ENCODE measurements at regions not wholly inside any gene's neighbourhood (a gene's known extent, or its start where the extent isn't known, plus 50 kb on each side); places are given as distances from the start of the nearest gene placed in this dataset.

DNA sequence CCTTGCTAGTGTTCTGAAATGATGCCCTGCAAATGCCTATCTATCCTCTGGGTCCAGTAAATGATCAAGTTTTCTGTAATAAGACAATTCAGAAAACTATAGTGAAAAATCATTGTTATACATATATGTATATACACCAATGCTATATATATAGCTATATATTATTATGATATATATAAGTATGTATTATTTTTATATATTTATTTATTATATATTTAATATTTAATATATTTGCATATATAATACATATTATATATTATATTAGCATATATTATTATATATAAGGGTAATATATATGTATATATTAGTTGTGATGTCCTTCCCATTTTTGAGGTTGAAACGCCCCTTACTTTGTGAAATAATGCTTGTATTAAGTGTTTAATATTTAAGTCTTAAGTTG is 181.4 kb upstream of the CACNA2D1 start:
- Histone ChIP-seq H3K4me1 (ENCODE audit: insufficient read depth, low read length) (no peaks in the 10 kb centered on the region), H3K9ac (ENCODE audit: low read depth, low read length) (no peak overlapping the region), H3K36me3 (ENCODE audit: insufficient read depth, low read depth, low read length) (no peaks in the 10 kb centered on the region), H3K27me3 (ENCODE audit: insufficient read depth, low read length) (no peaks in the 10 kb centered on the region), H3K9me3 (ENCODE audit: insufficient read depth, low read depth, low read length) (no peaks in the 10 kb centered on the region), H3K4me3 (ENCODE audit: low read length) (no peak overlapping the region), H3K27ac (ENCODE audit: low read length) (no peak overlapping the region)

DNA sequence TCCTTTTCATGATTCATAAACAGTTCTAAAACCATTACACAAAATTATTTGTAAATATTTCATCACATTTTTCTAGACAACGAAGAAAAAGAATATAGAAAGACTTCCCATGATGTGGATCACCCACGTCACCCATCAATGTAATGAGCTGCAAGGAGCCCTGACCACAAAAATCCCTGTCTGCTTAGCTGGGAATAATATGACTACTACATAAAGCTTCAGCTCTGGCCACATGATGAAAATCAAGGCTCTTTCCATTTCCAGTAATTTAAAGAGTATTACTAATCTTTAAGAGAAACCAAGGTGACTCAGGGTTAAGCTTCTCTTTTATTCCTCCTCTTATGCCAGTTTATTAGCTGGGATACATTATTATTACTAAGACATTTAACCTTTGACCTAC is 180.8 kb upstream of the CACNA2D1 start:
- Histone ChIP-seq H3K9ac (ENCODE audit: low read depth, low read length) (no peak overlapping the region), H3K9me3 (ENCODE audit: insufficient read depth, low read depth, low read length) (no peaks in the 10 kb centered on the region), H3K27ac (ENCODE audit: low read length) (no peak overlapping the region), H3K36me3 (ENCODE audit: insufficient read depth, low read depth, low read length) (no peaks in the 10 kb centered on the region), H3K4me3 (ENCODE audit: low read length) (no peak overlapping the region), H3K27me3 (ENCODE audit: insufficient read depth, low read length) (no peaks in the 10 kb centered on the region), H3K4me1 (ENCODE audit: insufficient read depth, low read length) (no peaks in the 10 kb centered on the region)

DNA sequence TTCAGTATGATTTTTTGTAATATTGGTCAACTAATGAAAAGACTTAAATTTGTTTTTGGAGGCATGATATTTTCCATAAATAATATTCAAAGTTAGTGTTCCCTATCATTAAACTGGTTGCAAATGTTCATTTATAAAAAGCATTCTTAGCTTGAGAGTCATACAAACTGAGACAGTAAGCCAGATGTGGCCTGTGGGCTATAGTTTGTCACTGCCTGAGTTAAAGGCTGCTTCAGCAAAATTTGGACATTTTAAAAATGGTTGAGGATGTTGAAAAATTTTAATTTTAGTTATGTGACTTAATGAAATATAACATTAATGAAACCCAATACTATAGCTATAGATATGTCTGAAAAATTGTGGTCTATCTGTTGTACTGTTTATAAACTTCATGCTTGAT is 180.2 kb upstream of the CACNA2D1 start:
- H3K4me3 ChIP-seq (ENCODE audit: low read length) = no peak overlapping the region
- no peaks in the 10 kb centered on the region for H3K27me3 ChIP-seq (ENCODE audit: insufficient read depth, low read length)
- H3K4me1 ChIP-seq (ENCODE audit: insufficient read depth, low read length) = no peaks in the 10 kb centered on the region
- H3K27ac ChIP-seq (ENCODE audit: low read length) = no peak overlapping the region
- no peak overlapping the region for H3K9ac ChIP-seq (ENCODE audit: low read depth, low read length)
- H3K36me3 ChIP-seq (ENCODE audit: insufficient read depth, low read depth, low read length) = no peaks in the 10 kb centered on the region
- H3K9me3 ChIP-seq (ENCODE audit: insufficient read depth, low read depth, low read length) = no peaks in the 10 kb centered on the region

DNA sequence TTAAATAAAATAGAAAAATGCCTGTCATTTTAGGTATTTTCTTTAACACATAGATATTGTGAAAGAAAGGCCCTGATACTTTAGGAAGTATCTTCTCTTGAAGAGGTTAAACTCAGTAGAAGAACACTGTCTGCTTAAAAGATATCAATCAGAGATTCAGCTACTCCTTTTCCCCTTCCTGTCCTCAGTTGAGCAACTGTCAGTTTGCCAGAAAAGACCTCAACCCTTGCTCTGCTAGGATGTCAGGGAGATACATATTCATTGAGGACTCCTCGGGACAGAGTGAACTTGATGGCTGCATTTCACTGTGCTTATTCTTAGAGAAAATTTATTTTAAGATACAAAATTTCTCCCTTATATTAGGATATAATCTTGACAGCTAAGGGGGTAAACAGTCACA is 173.6 kb upstream of the CACNA2D1 start:
- no peaks in the 10 kb centered on the region for H3K4me1 ChIP-seq (ENCODE audit: insufficient read depth, low read length)
- no peak overlapping the region for H3K9ac ChIP-seq (ENCODE audit: low read depth, low read length)
- no peaks in the 10 kb centered on the region for H3K27me3 ChIP-seq (ENCODE audit: insufficient read depth, low read length)
- H3K27ac ChIP-seq (ENCODE audit: low read length) = no peak overlapping the region
- no peaks in the 10 kb centered on the region for H3K9me3 ChIP-seq (ENCODE audit: insufficient read depth, low read depth, low read length)
- no peaks in the 10 kb centered on the region for H3K36me3 ChIP-seq (ENCODE audit: insufficient read depth, low read depth, low read length)
- H3K4me3 ChIP-seq (ENCODE audit: low read length) = no peak overlapping the region

DNA sequence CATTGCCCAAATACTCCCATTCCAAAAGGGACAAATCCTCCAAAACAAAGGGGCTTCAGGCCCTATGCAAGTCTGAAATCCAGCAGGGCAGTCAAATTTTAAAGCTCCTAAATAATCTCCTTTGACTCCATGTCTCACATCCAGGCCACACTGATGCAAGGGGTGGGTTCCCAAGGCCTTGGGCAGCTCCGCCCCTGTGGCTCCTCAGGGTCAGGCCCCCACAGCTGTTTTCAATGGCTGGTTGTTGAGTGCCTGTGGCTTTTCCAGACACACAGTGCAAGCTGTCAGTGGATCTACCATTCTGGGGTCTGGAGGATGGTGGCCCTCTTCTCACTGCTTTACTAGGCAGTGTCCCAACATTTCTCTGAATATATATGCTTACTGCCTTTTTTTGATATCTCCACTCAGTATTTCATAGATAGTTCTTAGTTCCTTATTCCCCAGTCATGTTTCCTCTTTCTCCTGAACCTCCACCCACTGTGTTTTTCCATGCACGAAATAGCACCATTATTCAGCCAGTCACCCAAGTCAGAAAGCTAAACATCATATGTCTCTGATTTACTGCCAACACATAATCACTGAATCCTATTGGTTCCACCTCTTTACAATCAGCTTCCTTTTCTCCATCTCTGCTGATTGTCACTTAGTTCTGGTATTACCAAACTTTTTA is 172.6 kb upstream of the CACNA2D1 start:
- H3K4me3 ChIP-seq (ENCODE audit: low read length) = no peak overlapping the region
- no peaks in the 10 kb centered on the region for H3K9me3 ChIP-seq (ENCODE audit: insufficient read depth, low read depth, low read length)
- no peaks in the 10 kb centered on the region for H3K27me3 ChIP-seq (ENCODE audit: insufficient read depth, low read length)
- no peak overlapping the region for H3K27ac ChIP-seq (ENCODE audit: low read length)
- H3K4me1 ChIP-seq (ENCODE audit: insufficient read depth, low read length) = no peaks in the 10 kb centered on the region
- H3K36me3 ChIP-seq (ENCODE audit: insufficient read depth, low read depth, low read length) = no peaks in the 10 kb centered on the region
- H3K9ac ChIP-seq (ENCODE audit: low read depth, low read length) = no peak overlapping the region

DNA sequence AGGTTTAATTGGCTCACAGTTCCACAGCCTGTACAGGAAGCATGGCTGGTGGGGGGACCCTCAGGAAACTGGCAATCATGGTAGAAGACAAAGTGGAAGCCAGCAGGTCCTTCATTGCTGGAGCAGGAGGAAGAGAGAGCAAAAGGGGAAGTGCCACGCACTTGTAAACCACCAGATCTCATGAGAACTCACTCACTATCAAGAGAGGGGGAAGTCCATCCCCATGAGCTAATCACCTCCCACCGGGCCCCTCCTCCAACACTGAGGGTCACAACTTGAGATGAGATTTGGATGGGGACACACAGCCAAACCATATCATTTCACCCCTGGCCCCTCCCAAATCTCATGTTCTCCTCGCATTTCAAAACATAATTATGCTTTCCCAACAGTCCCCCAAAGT is 171.9 kb upstream of the CACNA2D1 start:
- Histone ChIP-seq H3K9ac (ENCODE audit: low read depth, low read length) (no peak overlapping the region), H3K4me1 (ENCODE audit: insufficient read depth, low read length) (no peaks in the 10 kb centered on the region), H3K27me3 (ENCODE audit: insufficient read depth, low read length) (no peaks in the 10 kb centered on the region), H3K27ac (ENCODE audit: low read length) (no peak overlapping the region), H3K36me3 (ENCODE audit: insufficient read depth, low read depth, low read length) (no peaks in the 10 kb centered on the region), H3K9me3 (ENCODE audit: insufficient read depth, low read depth, low read length) (no peaks in the 10 kb centered on the region), H3K4me3 (ENCODE audit: low read length) (no peak overlapping the region)

DNA sequence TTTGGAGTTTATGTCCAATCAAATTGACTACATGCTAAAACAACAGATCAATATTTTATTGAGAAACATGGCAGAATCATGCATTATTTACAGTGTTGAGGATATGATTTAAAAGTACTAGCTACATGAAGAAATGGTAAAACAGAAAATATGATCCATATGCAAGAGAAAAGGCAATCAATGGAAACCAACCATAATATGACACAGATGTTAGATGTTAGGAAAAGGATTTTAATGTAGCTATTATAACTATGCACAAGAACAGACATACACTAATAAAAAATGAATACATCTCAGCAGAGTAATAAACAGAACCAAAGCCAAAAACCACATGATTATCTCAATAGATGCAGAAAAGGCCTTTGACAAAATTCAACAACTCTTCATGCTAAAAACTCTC is 166.2 kb upstream of the CACNA2D1 start:
- no peaks in the 10 kb centered on the region for H3K9me3 ChIP-seq (ENCODE audit: insufficient read depth, low read depth, low read length)
- no peaks in the 10 kb centered on the region for H3K36me3 ChIP-seq (ENCODE audit: insufficient read depth, low read depth, low read length)
- no peaks in the 10 kb centered on the region for H3K4me1 ChIP-seq (ENCODE audit: insufficient read depth, low read length)
- no peak overlapping the region for H3K27ac ChIP-seq (ENCODE audit: low read length)
- no peak overlapping the region for H3K4me3 ChIP-seq (ENCODE audit: low read length)
- H3K27me3 ChIP-seq (ENCODE audit: insufficient read depth, low read length) = no peaks in the 10 kb centered on the region
- H3K9ac ChIP-seq (ENCODE audit: low read depth, low read length) = no peak overlapping the region

DNA sequence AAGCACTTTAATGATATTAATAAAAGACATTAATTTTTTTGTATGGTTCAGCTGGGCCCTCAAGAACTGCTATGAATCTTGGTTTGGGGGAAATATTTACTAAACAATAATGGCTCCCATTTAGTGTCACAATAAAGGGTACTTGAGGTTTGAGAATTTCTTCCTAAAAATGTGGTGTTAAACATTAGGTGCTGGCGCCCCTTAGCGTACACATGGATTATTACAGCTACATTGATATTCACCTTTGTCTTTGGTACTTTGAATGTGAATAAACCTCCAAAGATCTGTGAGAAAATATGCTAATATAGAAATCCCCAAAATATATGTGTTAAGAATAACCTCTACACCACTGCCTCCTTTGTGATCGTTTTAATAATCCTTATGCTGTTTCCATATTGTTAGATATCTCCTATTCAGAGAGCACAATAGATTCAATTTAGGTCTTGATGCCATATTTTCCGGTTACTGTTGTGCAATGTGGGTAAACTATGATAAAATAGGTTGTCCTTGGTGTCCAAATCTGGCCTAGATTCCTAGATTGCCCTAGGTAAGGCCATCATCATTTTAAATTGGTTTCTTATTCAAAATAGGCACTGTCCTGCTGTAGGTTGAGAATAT is 161.8 kb upstream of the CACNA2D1 start:
- H3K27ac ChIP-seq (ENCODE audit: low read length) = no peak overlapping the region
- H3K36me3 ChIP-seq (ENCODE audit: insufficient read depth, low read depth, low read length) = no peaks in the 10 kb centered on the region
- no peaks in the 10 kb centered on the region for H3K27me3 ChIP-seq (ENCODE audit: insufficient read depth, low read length)
- peaks cover 3% of the 10 kb centered on the region; the same call in 1 of the 2 replicates for H3K4me1 ChIP-seq (ENCODE audit: insufficient read depth, low read length)
- no peak overlapping the region for H3K9ac ChIP-seq (ENCODE audit: low read depth, low read length)
- H3K9me3 ChIP-seq (ENCODE audit: insufficient read depth, low read depth, low read length) = peaks cover 3% of the 10 kb centered on the region; the same call in 1 of the 2 replicates
- H3K4me3 ChIP-seq (ENCODE audit: low read length) = no peak overlapping the region

DNA sequence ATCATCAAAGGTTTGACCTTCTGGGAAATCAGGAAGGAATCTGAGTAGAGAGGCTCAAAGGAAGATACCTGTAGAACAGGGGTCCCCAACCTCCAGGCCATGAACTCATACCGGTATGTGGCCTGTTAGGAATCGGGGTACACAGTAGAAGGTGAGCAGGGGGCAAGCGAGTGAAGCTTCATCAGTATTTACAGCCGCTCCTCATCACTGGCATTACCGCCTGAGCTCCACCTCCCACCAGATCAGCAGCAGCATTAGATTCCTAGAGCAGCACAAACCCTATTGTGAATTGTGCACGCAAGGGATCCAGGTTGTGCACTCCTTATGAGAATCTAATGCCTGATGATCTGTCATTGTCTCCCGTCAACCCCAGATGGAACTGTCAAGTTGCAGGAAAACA is 158.5 kb upstream of the CACNA2D1 start:
- no peaks in the 10 kb centered on the region for H3K27me3 ChIP-seq (ENCODE audit: insufficient read depth, low read length)

DNA sequence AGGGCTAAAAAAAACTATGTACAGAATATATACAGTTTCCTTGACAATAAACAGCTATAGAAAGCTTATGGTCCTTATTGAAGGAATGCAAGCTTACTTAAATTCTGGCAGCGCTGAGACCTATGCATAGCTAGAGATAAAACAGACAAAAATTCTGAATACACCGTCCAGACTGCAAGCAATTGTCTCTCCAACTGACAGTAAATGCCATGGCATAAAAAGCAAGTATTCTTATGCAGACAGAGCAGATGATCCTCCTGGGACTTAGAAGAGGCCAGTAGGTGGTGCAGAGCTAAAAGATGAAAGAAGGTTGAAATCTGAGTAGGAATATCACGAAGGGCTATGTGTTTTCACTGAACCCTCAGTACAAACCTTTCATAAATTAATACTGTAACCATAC is 157.0 kb upstream of the CACNA2D1 start:
- Histone ChIP-seq H3K36me3 (ENCODE audit: insufficient read depth, low read depth, low read length) (no peaks in the 10 kb centered on the region), H3K4me3 (ENCODE audit: low read length) (no peak overlapping the region), H3K9ac (ENCODE audit: low read depth, low read length) (no peak overlapping the region), H3K27me3 (ENCODE audit: insufficient read depth, low read length) (no peaks in the 10 kb centered on the region), H3K27ac (ENCODE audit: low read length) (no peak overlapping the region), H3K9me3 (ENCODE audit: insufficient read depth, low read depth, low read length) (peaks cover 3% of the 10 kb centered on the region; the same call in 1 of the 2 replicates), H3K4me1 (ENCODE audit: insufficient read depth, low read length) (peaks cover 3% of the 10 kb centered on the region; the same call in 1 of the 2 replicates)

More for the DNA sequence above, 158.5 kb upstream of the CACNA2D1 start:
- H3K4me3 ChIP-seq (ENCODE audit: low read length) = no peak overlapping the region
- no peak overlapping the region for H3K27ac ChIP-seq (ENCODE audit: low read length)
- H3K9ac ChIP-seq (ENCODE audit: low read depth, low read length) = no peak overlapping the region
- H3K9me3 ChIP-seq (ENCODE audit: insufficient read depth, low read depth, low read length) = peaks cover 3% of the 10 kb centered on the region; the same call in 1 of the 2 replicates
- H3K4me1 ChIP-seq (ENCODE audit: insufficient read depth, low read length) = peaks cover 3% of the 10 kb centered on the region; the same call in 1 of the 2 replicates
- H3K36me3 ChIP-seq (ENCODE audit: insufficient read depth, low read depth, low read length) = no peaks in the 10 kb centered on the region

DNA sequence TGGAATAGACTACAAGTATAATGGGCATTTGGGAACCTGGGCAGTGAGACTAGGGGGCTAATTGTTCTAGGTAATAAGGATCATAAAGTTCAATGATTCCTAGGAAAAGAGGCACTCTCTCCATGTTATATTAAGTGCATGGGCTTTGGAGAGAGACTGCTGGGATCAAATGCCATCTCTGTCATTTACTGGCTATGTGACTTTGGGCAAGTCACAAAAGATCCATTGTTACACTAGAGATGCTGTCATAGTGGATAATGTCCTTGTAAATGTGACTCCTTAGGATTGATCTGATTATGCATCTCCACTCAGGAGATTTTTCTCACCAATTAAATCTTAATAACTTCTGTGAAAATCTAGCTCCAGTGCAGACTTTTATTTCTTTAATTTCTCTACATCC is 156.3 kb upstream of the CACNA2D1 start:
- no peak overlapping the region for H3K4me3 ChIP-seq (ENCODE audit: low read length)
- H3K4me1 ChIP-seq (ENCODE audit: insufficient read depth, low read length) = peaks cover 9% of the 10 kb centered on the region; the same call in 1 of the 2 replicates
- H3K9ac ChIP-seq (ENCODE audit: low read depth, low read length) = no peak overlapping the region
- no peaks in the 10 kb centered on the region for H3K27me3 ChIP-seq (ENCODE audit: insufficient read depth, low read length)
- no peak overlapping the region for H3K27ac ChIP-seq (ENCODE audit: low read length)
- H3K9me3 ChIP-seq (ENCODE audit: insufficient read depth, low read depth, low read length) = peaks cover 3% of the 10 kb centered on the region; the same call in 1 of the 2 replicates
- no peaks in the 10 kb centered on the region for H3K36me3 ChIP-seq (ENCODE audit: insufficient read depth, low read depth, low read length)

DNA sequence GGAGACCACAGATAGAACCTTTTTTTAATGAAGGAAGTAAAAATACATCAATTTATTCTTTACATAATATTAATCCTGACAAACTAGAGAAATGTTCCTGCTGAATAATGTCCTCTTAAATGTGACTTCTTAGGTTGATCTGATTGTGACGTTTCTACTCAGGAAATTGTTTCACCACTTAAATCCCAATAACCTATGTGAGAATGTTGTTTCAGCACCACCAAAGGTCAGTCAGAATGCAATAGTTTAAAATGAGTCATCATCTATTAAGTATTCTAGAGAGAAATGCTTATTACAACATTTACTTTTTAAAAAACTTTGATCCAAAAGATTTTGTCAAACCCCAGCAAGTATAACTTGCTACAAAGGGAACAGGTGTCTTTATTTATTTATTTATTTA is 155.4 kb upstream of the CACNA2D1 start:
- peaks cover 14% of the 10 kb centered on the region; the same call in 1 of the 2 replicates for H3K4me1 ChIP-seq (ENCODE audit: insufficient read depth, low read length)

More for the DNA sequence above, 155.4 kb upstream of the CACNA2D1 start:
- H3K27ac ChIP-seq (ENCODE audit: low read length) = no peak overlapping the region
- H3K9me3 ChIP-seq (ENCODE audit: insufficient read depth, low read depth, low read length) = peaks cover 3% of the 10 kb centered on the region; the same call in 1 of the 2 replicates
- no peaks in the 10 kb centered on the region for H3K36me3 ChIP-seq (ENCODE audit: insufficient read depth, low read depth, low read length)
- H3K27me3 ChIP-seq (ENCODE audit: insufficient read depth, low read length) = no peaks in the 10 kb centered on the region
- H3K9ac ChIP-seq (ENCODE audit: low read depth, low read length) = no peak overlapping the region
- no peak overlapping the region for H3K4me3 ChIP-seq (ENCODE audit: low read length)

All from iPS-20b (cell line).